ENCODE measurements at regions not wholly inside any gene's neighbourhood (a gene's known extent, or its start where the extent isn't known, plus 50 kb on each side); places are given as distances from the start of the nearest gene placed in this dataset.

GRCh38 chr7:137096607-137097006 lies 228.2 kb downstream of the CHRM2 start:
- TF ChIP-seq CTCF (conservative IDR thresholded peaks at IDR 0.05) = no peak
- no peak for TF ChIP-seq EZH2 (IDR thresholded peaks at IDR 0.05; ENCODE audit: low read depth)
